ENCODE measurements at regions not wholly inside any gene's neighbourhood (a gene's known extent, or its start where the extent isn't known, plus 50 kb on each side); places are given as distances from the start of the nearest gene placed in this dataset.

GRCh38 chr7:36092221-36092771 is 60.8 kb upstream of the EEPD1 start (continued):
- TF ChIP-seq ZNF592 (IDR thresholded peaks at IDR 0.05): 0 out of 2 replicates have a peak, but pooled peaks have one; percentile 26
- TF ChIP-seq MBD1 (CRISPR knock-in tag; IDR thresholded peaks at IDR 0.05): no peak
- TF ChIP-seq RHOXF2B (CRISPR knock-in tag; conservative IDR thresholded peaks at IDR 0.05): no peak
- TF ChIP-seq TCF3 (CRISPR knock-in tag; IDR thresholded peaks at IDR 0.05): peak; percentile 93
- TF ChIP-seq WHSC1 (IDR thresholded peaks at IDR 0.05; ENCODE audit: low read length): no peak
- TF ChIP-seq SLC30A9 (CRISPR knock-in tag; IDR thresholded peaks at IDR 0.05): no peak
- no peak for TF ChIP-seq HCFC1 (IDR thresholded peaks at IDR 0.05; ENCODE audit: low read depth, low read length)
- TF ChIP-seq PRDM10 (IDR thresholded peaks at IDR 0.05; ENCODE audit: partially characterized antibody): peak; percentile 98
- peak; percentile 54; the same call in 1 of the 2 replicates for TF ChIP-seq NFIC (IDR thresholded peaks at IDR 0.05)
- TF ChIP-seq ZNF444 (CRISPR knock-in tag; IDR thresholded peaks at IDR 0.05): no peak
- no peak for TF ChIP-seq BRD9 (IDR thresholded peaks at IDR 0.05; ENCODE audit: low read depth, partially characterized antibody)
